NCI-H2171 (cell line): ENCODE measurements at regions not wholly inside any gene's neighbourhood (a gene's known extent, or its start where the extent isn't known, plus 50 kb on each side); places are given as distances from the start of the nearest gene placed in this dataset.

Experiments used
- DNase-seq: peaks from one replicate; lab custom pipeline; 2025; lab: John Stamatoyannopoulos, UW

DNA sequence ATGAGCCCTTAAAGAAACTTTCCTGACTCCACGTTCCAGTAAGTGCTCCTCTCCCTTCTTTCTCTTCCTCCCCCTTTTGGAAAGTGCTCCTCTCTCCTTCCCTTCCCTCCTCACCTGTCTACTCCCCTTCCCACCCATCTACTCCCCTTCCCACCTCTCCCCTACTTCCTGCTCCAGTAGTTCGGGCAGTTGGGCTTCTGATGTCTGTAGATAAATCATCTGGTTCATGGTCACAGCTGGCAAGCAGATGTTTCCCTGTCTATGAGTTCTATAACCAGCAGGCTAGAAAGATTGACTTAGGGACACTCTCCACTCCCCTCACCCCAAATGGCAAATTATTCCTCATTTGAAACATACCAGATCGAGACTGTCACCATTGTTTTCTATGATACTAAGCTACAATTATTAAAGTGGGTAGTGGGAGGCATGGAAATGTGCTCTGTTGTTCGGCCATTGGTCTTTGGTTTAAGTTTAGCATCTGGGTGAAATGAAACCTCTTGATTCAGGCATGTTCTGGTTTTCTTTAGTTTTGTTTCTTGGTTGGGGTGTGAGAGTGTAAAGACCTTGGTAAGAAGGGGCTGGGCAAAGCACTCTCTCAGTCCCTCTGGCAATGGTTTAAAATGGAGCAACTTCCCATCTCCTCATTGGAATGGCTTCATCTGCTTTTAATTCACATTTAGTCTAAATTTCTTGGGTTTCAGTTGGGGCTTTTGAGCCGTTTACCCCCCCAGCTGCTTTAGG is 413.2 kb upstream of the SPRED2 start:
- DNase-seq = no peak

DNA sequence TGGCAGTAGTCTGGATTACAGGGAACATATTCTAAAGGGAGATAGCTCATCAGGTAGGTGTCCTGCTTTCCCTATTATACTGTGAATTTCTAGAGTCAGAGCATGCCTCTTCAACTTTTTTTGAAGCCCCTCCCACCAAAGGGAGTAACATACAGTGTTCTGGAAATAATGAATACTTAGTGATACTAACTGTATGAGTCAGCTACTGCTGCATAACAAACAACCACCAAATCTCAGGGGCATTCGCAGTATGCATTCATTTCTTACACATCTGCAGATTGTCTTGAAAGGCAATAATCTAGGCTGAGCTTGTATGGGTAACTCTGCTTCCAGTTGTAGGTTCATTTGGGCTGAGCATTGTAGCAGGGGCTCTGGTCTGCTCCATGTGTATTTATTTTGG is 409.7 kb upstream of the SPRED2 start:
- no peak for DNase-seq

DNA sequence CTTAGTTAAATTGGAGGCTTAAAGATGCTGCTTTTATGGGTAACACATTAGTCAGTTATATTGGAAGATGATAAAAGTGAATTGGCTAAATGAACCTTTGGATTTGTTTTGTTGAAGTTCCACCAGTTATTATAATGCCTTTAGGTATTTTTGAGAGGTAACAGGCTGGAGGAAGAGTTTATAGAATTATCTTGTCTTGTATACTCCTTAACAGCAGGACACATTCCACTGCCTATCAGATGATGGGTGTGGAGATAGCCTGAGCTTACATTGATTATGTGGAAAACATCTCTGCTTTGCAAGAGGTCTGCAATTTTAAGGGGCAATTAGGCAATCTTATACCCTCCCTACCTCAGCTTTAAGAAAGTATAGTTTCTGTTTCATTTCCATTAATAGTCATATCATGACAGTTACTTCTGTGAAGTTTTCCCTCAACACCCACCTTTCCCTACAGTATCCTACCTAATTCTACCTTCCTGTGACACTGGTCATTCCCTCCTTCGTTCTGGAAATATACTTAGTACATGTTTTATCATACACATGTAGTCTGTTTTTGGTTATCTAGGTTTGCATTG is 403.7 kb upstream of the SPRED2 start:
- no peak for DNase-seq

DNA sequence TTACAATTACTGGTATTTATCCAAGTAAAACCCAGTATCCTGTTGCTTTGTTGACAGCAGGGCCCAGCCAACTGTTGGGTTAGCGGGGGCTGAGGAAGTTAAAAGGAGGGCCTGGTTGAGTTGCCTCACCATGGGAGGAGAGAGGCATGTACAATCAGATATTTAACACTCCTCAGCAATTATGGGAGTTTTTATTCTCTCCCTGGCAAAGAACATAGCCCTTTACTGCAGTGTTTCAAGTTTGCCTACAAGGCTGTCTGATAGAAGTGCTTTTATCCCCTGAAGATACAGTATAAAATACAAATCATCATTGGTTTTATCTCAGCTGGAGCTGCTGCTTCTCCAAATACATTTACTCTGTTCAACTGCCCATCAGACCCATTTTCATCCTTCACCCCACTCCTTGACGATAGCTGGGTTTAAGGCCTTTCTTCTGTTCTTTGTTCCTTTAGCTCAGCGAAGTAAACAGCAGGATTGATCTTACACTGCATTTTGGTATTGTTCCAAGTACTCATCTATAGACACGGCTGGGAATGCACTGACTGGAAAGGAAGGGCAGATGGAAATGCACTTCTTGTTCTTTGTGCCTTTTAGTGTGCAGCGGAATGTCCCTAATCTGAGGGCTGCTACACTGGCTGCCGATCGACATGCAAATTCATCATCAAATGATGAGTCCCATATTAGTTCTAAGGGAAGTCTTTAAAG is 402.5 kb upstream of the SPRED2 start:
- DNase-seq = no peak

DNA sequence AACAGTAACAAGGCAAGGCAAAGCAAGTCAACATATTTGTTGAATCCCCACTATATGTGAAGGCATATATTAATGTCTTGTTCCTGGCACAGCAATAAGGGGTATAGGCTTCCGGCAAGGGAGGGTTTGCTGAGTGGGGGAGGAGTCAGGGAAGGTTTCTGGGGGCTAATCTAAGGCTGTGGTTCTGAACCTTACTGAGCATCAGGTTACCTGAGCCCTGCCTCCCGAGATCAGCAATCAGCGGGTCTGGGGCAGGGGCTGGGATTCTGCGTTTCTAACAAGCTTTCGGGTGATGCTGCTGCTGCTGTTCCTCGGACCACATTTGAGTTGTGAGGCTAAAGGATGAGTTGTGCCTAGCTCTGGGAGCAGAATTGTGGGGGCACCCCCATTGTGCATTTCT is 401.7 kb upstream of the SPRED2 start:
- no peak for DNase-seq

DNA sequence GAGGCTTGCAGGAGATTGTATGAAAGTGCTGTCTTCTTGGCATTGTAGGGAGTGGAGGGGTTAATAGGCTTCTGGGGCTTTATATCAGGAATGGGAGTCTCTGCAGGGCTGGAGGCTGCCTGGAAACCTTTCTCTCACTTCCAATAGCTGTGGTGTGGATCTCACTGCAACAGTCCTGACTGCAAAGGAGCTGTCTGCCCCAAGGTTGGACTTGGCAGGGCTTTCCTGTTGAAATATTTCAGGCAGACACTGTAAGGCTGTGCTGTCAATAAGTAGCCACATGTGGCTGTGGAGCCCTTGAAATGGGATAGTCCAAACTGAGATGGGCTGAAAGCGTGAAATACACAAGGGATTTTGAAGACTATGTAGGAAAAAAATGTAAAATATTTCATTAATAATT is 399.1 kb upstream of the SPRED2 start:
- no peak for DNase-seq

DNA sequence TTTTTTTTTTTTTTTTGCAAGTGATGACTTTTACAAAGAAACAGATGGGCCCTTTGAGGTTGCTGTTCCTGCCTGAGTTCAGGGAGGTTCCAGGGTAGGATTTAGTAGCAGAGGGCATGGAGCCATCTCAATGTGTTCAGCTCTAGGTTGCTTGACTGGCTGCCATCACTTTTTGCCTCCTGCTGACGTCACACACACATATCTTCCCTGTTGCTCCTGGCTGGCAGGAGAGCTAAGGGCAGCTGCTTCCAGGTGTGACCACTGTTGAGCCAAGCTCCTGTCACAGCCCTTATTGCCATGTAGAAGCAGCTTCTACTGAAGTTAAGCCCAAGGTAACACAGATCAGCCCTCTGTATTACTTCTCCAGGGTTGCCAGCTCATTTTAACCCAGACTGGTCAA is 394.2 kb upstream of the SPRED2 start:
- no peak for DNase-seq

DNA sequence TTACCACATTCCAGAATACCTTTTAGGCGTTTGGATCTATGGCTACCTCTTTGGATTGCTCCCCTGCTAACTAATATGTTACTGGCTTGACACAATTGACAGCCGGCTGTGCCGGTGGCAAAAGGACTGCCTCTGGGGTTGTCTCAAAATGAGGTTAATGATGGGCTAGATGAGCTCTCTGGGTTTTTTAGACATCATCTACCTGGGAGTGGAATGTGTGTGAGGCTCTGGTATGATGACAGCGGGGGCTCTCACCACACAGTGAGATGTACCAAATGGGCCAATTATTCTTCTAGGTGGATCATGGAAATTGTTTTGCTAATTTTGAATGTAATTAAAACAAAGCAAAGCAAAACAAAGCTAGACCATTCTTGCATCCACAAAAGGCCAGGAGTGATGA is 391.1 kb upstream of the SPRED2 start:
- no peak for DNase-seq

DNA sequence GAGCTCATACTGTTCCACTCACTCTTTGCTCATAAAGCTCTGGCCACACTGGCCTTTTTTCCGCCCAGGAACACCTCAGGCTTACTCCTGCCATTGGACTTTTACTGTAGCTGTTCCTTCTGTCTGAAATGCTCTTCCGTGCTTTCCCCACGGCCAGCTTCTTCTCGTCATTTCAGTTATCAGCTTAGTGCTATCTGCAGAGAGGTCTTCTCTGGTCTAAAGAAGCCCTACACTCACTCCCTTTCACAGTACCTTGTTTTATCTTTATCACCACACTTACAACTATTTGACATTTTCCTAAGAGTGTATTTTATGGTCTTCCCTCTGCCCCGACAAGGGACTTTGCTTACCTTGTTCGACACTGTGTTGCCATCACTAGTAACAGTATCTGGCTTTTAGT is 388.1 kb upstream of the SPRED2 start:
- DNase-seq = no peak

DNA sequence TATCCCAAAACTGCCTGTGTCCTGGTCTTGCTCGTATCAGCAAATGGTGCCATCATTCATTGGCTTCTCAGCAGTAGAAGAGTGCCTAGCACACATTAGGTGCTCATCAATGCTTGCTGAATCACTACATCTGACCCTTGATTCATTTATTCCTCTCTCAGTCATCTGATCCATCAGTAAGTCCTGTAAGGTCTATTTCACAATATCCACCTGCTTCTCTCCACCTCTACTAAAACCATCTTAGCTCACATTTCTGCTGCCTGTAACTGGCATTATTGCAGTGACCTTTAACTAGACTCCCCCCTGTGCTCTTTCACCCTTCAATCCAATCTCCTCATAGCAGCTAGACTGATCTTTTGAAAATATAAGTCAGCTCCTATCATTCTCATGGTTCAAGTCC is 387.6 kb upstream of the SPRED2 start:
- DNase-seq = no peak

DNA sequence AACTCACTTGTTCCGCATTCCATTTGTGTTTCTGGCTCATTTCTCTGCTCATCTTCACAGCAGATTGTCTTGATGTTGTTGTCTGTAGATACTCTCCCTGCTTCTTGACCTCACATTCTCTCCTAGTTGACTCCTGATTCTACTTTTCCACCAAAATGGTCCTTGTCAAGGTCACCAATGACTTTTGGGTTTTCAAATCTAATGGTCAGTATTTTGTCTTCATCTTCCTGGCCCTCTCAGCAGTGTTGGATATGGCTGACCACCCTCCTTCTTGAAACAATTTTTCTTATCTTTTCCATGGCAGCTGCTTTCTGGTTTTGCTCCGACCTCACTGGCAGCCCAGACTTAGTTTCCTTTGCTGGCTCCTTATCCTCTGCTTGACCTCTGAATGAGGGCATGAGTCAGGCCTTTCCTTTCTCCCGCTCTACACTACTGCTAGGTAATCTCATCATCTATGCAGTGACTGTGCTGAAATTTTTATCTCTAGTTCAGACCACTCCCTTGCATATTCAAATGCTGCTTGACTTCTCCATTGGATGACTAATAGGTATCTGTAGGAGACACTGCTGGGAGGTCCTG is 386.6 kb upstream of the SPRED2 start:
- DNase-seq = no peak

DNA sequence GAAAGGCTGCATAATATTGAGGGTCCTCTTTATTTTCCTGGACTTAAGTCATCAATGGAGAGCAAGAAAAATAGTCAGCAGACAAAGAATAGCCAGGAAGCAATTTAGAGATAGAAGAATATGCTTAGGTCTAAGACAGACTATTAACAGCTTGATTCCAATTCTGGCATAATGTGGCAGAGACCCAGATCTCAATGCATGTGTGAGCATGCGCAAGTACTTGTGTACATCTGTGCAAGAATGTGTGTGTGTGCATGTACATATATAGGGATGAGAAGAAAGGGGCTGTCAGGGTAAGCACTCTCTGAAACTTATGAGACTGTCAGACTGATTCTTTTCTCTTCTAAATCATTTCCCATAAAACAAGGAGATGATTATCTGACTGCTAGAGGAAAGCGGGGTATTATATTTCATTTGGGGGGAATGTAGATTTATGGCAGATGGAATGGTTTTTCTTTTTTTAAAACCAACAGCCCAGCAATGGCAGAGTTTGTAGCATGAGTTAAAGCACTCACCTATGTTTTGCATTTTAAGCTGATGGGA is 381.3 kb upstream of the SPRED2 start:
- no peak for DNase-seq

DNA sequence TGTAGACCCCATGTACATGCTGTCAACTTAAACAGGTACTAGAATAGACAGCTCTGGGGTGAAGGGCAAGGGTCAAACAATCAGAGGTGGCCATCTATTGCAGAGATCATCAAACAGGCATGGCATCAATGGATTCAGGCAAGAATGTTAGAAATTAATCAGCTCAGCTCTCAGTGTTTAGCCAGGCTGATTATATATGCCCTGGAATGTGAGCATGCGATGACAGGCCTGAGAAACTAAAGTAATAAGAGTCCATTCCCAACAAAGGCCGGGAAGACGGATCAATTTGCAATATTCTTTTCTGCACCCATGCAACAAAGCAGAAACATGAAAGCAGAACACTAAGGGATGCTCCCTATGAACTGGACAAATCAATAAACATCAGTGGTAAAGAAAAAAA is 380.5 kb upstream of the SPRED2 start:
- no peak for DNase-seq

DNA sequence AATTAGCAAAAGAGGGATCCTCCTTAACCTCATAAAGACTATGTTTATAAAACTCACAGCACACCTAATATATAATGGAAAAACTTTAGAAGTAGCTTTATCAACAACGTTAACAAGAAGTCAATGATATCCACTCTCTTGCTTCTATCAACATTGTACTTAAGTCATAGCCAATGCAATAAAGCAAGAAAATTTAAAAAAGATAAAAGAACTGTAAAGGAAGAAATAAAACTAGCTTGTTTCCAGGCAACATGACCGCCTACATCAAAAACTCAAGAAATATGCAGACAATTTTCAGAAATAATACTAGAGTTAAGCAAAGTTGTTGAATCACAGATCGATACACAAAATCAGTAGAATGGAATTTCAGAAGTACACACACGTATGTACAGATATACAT is 375.5 kb upstream of the SPRED2 start:
- no peak for DNase-seq

DNA sequence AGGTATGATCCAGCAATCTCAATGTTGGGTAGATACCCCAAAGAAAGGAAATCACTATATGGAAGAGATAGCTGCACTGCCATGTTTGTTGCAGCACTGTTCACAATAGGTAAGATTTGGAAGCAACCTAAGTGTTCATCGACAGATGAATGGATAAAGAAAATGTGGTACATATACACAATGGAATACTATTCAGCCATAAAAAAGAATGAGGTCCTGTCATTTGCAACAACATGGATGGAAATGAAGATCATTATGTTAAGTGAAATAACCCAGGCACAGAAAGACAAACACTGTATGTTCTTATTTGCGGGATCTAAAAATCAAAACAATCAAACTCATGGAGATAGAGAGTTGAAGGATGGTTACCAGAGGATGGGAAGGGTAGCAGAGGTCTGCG is 372.4 kb upstream of the SPRED2 start:
- DNase-seq = no peak

DNA sequence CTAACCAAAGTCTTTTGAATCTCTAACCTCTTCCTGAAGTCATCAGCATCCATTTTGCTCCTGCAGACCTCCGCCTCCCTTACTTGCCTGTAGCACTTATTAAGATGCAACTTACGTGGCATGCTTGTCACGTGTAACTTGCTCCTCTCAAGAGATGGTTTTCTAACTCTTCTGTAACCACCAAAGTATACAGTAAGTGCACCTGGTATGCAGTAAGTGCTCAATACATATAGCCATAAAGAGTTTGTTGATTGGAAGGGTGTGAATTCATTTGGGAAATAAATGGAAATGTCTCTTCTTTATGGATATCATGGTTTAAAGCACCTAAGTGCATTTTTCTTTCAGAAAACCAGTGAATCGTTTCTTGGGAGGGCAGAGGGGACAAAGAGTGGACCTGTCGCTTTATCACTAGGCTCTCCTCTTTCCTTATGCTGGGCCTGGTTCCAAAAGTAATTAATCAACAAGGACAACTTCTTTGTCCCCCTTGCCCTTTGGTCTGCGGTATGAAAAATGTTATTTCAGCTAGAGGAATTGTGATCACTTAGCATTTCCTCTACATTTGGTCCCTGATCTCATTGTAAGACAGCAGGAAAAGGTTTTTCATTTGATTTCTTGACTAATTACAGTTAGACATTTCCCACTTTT is 370.0 kb upstream of the SPRED2 start:
- DNase-seq = no peak

DNA sequence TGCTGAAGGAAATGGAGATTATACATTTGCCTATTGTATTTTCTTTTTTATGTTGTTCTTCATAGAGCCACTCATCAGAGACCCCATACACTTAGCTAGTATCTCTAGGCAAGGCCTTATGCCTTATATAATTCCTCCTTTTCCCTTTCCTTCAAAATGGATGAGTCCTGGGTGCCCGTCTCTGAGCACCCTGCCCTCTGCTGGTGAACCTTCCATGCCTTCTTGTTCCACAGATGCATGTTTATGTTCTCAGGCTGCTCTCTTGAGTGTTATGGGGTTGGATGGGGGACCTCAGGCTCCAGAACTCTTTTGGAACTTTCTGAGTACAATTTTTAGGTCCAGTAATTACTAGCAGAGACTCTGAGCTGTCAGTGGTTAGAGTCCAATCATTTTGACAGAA is 368.6 kb upstream of the SPRED2 start:
- DNase-seq = no peak

DNA sequence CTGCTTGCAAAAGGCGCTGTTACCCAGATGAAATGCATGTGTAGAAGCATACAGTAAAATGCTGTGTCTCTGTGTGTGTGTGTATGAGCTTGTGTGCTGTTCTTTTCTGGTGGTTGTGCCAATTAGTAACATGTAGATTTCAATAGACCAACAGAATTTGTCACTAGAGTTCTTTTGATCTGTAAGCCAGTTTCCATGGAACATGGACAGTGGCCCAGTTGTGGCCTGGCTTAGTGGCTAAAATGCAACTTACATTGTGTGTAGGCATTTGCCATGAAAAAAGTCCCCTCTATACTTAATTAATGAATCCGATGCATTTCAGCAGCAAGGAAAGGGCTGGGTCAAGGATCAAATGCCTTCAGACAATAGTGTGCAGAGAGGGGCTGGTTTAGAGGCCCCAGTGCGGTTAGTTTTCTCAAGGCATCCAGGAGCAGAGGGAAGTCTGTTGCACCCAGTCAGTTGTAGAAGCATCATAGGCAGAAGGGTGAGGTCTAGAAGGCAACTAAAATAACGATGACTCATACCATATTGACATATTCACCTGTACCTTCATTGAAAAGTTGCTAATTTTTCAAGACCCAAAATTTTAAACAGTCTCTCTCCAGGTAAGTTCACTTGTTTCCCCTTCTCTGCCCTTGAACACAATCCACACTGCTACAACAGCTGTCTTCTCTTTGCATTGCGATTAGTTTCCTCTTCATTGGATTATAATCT is 366.9 kb upstream of the SPRED2 start:
- no peak for DNase-seq

DNA sequence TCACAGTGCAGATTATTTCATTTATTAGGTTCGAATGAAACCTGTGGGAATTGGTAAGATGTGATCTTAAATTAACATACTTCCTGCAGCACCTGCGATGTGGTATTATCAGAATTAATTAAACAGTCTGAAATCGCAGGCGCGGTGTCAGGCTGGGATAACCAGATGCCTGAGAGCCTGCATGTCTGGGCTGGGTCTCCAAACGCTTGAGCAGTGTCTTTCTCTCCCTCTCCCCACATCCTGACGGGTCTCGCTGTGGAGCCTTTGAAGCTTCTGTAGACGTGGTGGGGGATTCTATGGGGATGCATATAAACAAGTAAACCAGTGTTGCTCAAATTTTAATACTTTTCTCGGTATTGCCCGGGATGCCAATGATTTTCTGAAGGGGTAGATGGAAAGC is 366.2 kb upstream of the SPRED2 start:
- DNase-seq = no peak

DNA sequence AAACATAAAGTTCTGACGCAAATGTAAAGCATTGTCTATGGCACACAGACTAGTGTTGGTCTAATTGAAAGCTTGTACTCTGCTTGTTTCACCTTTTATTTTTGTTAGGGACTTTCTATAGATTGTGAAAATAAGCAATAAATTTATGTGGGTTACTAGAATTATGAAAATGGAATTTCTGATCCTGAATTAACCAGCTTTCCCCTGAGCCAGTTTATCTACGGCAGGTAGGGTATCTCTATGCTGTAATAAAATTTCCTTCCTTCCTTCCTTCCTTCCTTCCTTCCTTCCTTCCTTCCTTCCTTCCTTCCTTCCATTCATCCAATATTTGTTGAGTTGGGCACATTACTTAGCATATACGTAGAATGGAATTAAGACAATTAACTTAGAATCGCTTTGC is 362.6 kb upstream of the SPRED2 start:
- no peak for DNase-seq

DNA sequence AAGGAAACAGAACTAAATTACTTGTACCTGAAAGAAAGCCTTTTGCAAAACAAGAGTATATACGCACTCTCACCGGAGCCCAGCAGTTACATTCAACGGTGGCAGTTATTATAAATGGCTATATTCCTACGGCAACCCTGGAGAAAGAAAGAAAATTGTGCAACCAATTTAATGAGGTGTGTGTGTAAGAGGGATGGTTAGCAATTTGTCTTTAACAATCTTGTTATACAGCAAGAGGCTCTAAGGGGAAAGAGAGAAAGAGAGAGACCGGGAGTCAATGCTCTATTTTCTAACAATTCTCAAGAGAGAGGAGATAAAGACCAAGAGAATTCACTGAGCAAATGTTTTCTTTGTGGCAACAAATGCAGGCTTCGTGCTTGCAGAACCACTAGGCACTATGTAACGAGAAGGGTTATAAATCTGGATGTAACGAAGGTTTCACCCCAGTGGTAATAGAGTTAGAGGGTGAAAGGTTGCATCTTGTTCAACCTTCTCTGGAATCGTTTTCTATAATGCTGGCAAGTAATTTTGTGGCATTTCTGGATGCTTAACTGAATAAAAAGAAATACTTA is 359.1 kb upstream of the SPRED2 start:
- no peak for DNase-seq

DNA sequence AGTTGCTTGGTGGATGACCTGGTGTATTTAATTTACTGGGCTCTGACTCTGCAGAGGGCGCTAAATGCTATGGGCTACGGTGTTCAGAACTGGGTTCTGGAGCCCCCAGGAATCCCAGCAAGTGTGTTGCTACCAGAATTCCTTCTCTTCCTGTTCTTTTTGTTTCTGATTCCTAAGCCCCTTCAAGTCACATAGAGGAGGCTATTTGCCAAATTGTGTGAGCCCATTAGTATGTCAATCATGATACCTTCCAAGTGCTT is 358.2 kb upstream of the SPRED2 start:
- DNase-seq = no peak
